ENCODE measurements at regions not wholly inside any gene's neighbourhood (a gene's known extent, or its start where the extent isn't known, plus 50 kb on each side); places are given as distances from the start of the nearest gene placed in this dataset.

DNA sequence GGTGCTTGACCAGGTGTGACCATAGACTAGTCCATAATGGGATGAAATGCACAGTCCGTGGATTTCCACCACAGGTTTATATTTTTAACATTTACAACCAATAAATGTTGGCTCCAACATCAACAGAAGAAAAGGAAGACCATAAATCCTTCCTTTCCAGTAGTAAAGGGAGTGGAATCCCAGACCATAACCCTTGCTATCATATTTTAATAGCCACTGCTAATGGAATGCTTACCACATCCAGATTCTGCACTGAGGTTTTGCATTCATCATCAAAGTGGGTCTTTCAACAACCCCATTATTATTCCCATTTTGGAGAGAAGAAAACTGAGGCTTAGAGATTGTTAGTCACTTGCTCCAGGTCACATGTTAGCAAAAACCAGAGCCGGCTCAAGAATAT, 106.7 kb downstream of the FOXL1 start:
- H4K20me1 ChIP-seq (ENCODE audit: control insufficient read depth, insufficient read depth) = no peaks in the 10 kb centered on the region
- no peaks in the 10 kb centered on the region for H3K4me1 ChIP-seq (ENCODE audit: control insufficient read depth, insufficient read depth, low read length)
- ATAC-seq (no peak), DNase-seq (ENCODE audit: low read depth, low spot score) (no peak), FAIRE-seq (no peak)
- TF ChIP-seq EZH2 (IDR thresholded peaks at IDR 0.05; ENCODE audit: borderline replicate concordance, control insufficient read depth, low read depth, low read length) (no peak), JUNB (IDR thresholded peaks at IDR 0.05) (no peak), BMI1 (IDR thresholded peaks at IDR 0.05; ENCODE audit: borderline replicate concordance) (no peak), ZNF384 (IDR thresholded peaks at IDR 0.05; ENCODE audit: borderline replicate concordance, low read depth, low read length) (no peak), IRF4 (IDR thresholded peaks at IDR 0.05; ENCODE audit: low read depth, low read length) (no peak), RAD51 (IDR thresholded peaks at IDR 0.05) (no peak), RCOR1 (conservative IDR thresholded peaks at IDR 0.05; ENCODE audit: low read depth, low read length) (no peak), ZNF217 (IDR thresholded peaks at IDR 0.05) (no peak), NFYB (IDR thresholded peaks at IDR 0.05; ENCODE audit: insufficient read depth, low read depth, low read length) (no peak), IRF3 (IDR thresholded peaks at IDR 0.05) (no peak), EGR1 (IDR thresholded peaks at IDR 0.05; ENCODE audit: borderline replicate concordance in 1 of 2, low read depth in 2 of 2, low read length in 2 of 2) (no peak)
- TF ChIP-seq, protein P1, sequence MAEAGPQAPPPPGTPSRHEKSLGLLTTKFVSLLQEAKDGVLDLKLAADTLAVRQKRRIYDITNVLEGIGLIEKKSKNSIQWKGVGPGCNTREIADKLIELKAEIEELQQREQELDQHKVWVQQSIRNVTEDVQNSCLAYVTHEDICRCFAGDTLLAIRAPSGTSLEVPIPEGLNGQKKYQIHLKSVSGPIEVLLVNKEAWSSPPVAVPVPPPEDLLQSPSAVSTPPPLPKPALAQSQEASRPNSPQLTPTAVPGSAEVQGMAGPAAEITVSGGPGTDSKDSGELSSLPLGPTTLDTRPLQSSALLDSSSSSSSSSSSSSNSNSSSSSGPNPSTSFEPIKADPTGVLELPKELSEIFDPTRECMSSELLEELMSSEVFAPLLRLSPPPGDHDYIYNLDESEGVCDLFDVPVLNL (IDR thresholded peaks at IDR 0.05; ENCODE audit: low read depth, low read length) = no peak
- TF ChIP-seq, protein P2, sequence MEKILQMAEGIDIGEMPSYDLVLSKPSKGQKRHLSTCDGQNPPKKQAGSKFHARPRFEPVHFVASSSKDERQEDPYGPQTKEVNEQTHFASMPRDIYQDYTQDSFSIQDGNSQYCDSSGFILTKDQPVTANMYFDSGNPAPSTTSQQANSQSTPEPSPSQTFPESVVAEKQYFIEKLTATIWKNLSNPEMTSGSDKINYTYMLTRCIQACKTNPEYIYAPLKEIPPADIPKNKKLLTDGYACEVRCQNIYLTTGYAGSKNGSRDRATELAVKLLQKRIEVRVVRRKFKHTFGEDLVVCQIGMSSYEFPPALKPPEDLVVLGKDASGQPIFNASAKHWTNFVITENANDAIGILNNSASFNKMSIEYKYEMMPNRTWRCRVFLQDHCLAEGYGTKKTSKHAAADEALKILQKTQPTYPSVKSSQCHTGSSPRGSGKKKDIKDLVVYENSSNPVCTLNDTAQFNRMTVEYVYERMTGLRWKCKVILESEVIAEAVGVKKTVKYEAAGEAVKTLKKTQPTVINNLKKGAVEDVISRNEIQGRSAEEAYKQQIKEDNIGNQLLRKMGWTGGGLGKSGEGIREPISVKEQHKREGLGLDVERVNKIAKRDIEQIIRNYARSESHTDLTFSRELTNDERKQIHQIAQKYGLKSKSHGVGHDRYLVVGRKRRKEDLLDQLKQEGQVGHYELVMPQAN (conservative IDR thresholded peaks at IDR 0.05) = no peak
- TF ChIP-seq, protein P3, sequence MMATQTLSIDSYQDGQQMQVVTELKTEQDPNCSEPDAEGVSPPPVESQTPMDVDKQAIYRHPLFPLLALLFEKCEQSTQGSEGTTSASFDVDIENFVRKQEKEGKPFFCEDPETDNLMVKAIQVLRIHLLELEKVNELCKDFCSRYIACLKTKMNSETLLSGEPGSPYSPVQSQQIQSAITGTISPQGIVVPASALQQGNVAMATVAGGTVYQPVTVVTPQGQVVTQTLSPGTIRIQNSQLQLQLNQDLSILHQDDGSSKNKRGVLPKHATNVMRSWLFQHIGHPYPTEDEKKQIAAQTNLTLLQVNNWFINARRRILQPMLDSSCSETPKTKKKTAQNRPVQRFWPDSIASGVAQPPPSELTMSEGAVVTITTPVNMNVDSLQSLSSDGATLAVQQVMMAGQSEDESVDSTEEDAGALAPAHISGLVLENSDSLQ (IDR thresholded peaks at IDR 0.05) = no peak
- TF ChIP-seq, protein P4, sequence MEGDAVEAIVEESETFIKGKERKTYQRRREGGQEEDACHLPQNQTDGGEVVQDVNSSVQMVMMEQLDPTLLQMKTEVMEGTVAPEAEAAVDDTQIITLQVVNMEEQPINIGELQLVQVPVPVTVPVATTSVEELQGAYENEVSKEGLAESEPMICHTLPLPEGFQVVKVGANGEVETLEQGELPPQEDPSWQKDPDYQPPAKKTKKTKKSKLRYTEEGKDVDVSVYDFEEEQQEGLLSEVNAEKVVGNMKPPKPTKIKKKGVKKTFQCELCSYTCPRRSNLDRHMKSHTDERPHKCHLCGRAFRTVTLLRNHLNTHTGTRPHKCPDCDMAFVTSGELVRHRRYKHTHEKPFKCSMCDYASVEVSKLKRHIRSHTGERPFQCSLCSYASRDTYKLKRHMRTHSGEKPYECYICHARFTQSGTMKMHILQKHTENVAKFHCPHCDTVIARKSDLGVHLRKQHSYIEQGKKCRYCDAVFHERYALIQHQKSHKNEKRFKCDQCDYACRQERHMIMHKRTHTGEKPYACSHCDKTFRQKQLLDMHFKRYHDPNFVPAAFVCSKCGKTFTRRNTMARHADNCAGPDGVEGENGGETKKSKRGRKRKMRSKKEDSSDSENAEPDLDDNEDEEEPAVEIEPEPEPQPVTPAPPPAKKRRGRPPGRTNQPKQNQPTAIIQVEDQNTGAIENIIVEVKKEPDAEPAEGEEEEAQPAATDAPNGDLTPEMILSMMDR (IDR thresholded peaks at IDR 0.05 in 2 of 3, conservative IDR thresholded peaks at IDR 0.05 in 1 of 3; ENCODE audit: control insufficient read depth in 2 of 3, extremely low read depth in 1 of 3, insufficient read depth in 1 of 3, low read depth in 3 of 3, low read length in 3 of 3) = no peak
- 45% methylated on average over 2 of the region's 2 CpGs for WGBS (ENCODE audit: insufficient coverage, insufficient replicate concordance, low lambda C conversion rate, missing lambda C conversion rate)
- no peak overlapping the region for H3K4me2 ChIP-seq (ENCODE audit: control insufficient read depth, insufficient read depth)
- H3K9me3 ChIP-seq (replicated peaks; ENCODE audit: control insufficient read depth, insufficient read depth, low read length) = no peaks in the 10 kb centered on the region
- no peaks in the 10 kb centered on the region for H3K79me2 ChIP-seq (ENCODE audit: control insufficient read depth, insufficient read depth, low read length)
- H2AFZ ChIP-seq (ENCODE audit: control insufficient read depth, low read depth, low read length) = no peak overlapping the region
- ChIA-PET CTCF (interaction anchor here (0.6 kb wide), 1 partner anchor 983 kb away, joined by 3 read pairs; no protein-coding TSS in a partner anchor), SMC1A (ENCODE audit: uncharacterized antibody, unreplicated experiment) (interaction anchor here (0.6 to 1.5 kb wide), 2 partner anchors 20 to 119 kb away, joined by 3 to 4 read pairs; no protein-coding TSS in a partner anchor), RAD21 (ENCODE audit: unreplicated experiment) (no interaction called here), POLR2A (no interaction called here)
- in situ Hi-C loops (cut with MboI) = no loop called here
- H3K27ac ChIP-seq (ENCODE audit: control insufficient read depth, insufficient read depth) = no peak overlapping the region
- no peaks in the 10 kb centered on the region; a peak in 2 of 4 replicates for H3K27me3 ChIP-seq (replicated peaks in 1 of 2; ENCODE audit: control insufficient read depth in 2 of 2, insufficient read depth in 2 of 2, low read length in 1 of 2)
- H3K9ac ChIP-seq (ENCODE audit: control insufficient read depth, insufficient read depth, low read length) = no peak overlapping the region
- H3K4me3 ChIP-seq = no peak overlapping the region
- intact Hi-C loops (cut with micrococcal nuclease; ENCODE audit: unreplicated experiment) = no loop called here
- BruUV-seq (replicated peaks) = no TSS peak
- H3K36me3 ChIP-seq (ENCODE audit: control insufficient read depth in 2 of 2, insufficient read depth in 2 of 2, low read length in 1 of 2) = no peaks in the 10 kb centered on the region
